SK-N-SH treated with all-trans-retinoic acid at 6 μM for 48 hours (cell line): ENCODE measurements at regions not wholly inside any gene's neighbourhood (a gene's known extent, or its start where the extent isn't known, plus 50 kb on each side); places are given as distances from the start of the nearest gene placed in this dataset.

Experiments used
- ATAC-seq: fragments of 200-7000 bp; cut with Tn5 transposase; 3 replicates; pipeline ENCODE4 v1.9.1; 2020; ENCODE audit warnings: mild to moderate bottlenecking, moderate library complexity
- ARNTL ChIP-seq: fragments of 450-650 bp; formaldehyde crosslinking; IDR thresholded peaks from 2 replicates; pipeline ENCODE4 v1.5.0; 2020; ENCODE audit warnings: low read depth, mild to moderate bottlenecking, moderate library complexity, borderline replicate concordance
- BACH2 ChIP-seq: fragments of 250-450 bp; sonication (Bioruptor Pico); IDR thresholded peaks from 2 replicates; pipeline ENCODE4 v1.9.0; 2021; ENCODE audit warnings: mild to moderate bottlenecking, borderline replicate concordance
- CSDC2 ChIP-seq: fragments of 250-450 bp; sonication (Bioruptor Pico); IDR thresholded peaks from 2 replicates; pipeline ENCODE4 v1.5.0; 2020; ENCODE audit warnings: mild to moderate bottlenecking, moderate library complexity
- ESRRG ChIP-seq: fragments of 250-450 bp; sonication (Bioruptor Pico); IDR thresholded peaks from 2 replicates; pipeline ENCODE4 v1.6.1; 2021; ENCODE audit warnings: mild to moderate bottlenecking
- GLIS3 ChIP-seq: fragments of 250-450 bp; sonication (Bioruptor Pico); IDR thresholded peaks from 2 replicates; pipeline ENCODE4 v1.5.0; 2020; ENCODE audit warnings: mild to moderate bottlenecking, moderate library complexity
- ISL1 ChIP-seq: fragments of 250-450 bp; sonication (Bioruptor Pico); IDR thresholded peaks from 2 replicates; pipeline ENCODE4 v2.1.2; 2022; ENCODE audit warnings: mild to moderate bottlenecking, moderate library complexity
- OSR1 ChIP-seq: fragments of 250-450 bp; sonication (Bioruptor Pico); IDR thresholded peaks from 2 replicates; pipeline ENCODE4 v1.8.0; 2022; ENCODE audit warnings: moderate library complexity, mild to moderate bottlenecking, inconsistent platforms
- PPARA ChIP-seq: fragments of 250-450 bp; sonication (Bioruptor Pico); IDR thresholded peaks from 2 replicates; pipeline ENCODE4 v1.5.0; 2020; ENCODE audit warnings: mild to moderate bottlenecking, borderline replicate concordance
- RARB ChIP-seq: fragments of 250-450 bp; sonication (Bioruptor Pico); IDR thresholded peaks from 2 replicates; pipeline ENCODE4 v1.8.0; 2021; ENCODE audit warnings: mild to moderate bottlenecking, moderate library complexity
- TCF4 ChIP-seq: fragments of 250-450 bp; sonication (Bioruptor Pico); IDR thresholded peaks from 2 replicates; pipeline ENCODE4 v1.8.0; 2021; ENCODE audit warnings: mild to moderate bottlenecking, moderate library complexity, borderline replicate concordance
- ZC3H10 ChIP-seq: fragments of 250-450 bp; sonication (Bioruptor Pico); IDR thresholded peaks from 2 replicates; pipeline ENCODE4 v1.5.1; 2021; ENCODE audit warnings: mild to moderate bottlenecking, moderate library complexity
- ZFP3 ChIP-seq: fragments of 250-450 bp; sonication (Bioruptor Pico); IDR thresholded peaks from 2 replicates; pipeline ENCODE4 v1.5.0; 2020; ENCODE audit warnings: mild to moderate bottlenecking, moderate library complexity
- ZFP30 ChIP-seq: fragments of 450-650 bp; formaldehyde crosslinking; IDR thresholded peaks from 2 replicates; pipeline ENCODE4 v1.5.0; 2022; ENCODE audit warnings: mild to moderate bottlenecking, moderate library complexity
- ZNF565 ChIP-seq: fragments of 450-650 bp; formaldehyde crosslinking; conservative IDR thresholded peaks from 2 replicates; pipeline ENCODE4 v1.5.0; 2020; ENCODE audit warnings: low read depth, mild to moderate bottlenecking, moderate library complexity
- ZNF70 ChIP-seq: fragments of 450-650 bp; formaldehyde crosslinking; IDR thresholded peaks from 2 replicates; pipeline ENCODE4 v1.5.0; 2020; ENCODE audit warnings: mild to moderate bottlenecking, moderate library complexity
- ZNF8 ChIP-seq: fragments of 450-650 bp; formaldehyde crosslinking; IDR thresholded peaks from 2 replicates; pipeline ENCODE4 v1.5.0; 2020; ENCODE audit warnings: mild to moderate bottlenecking, moderate library complexity
- TF ChIP-seq, protein P1 (sequence below): fragments of 250-450 bp; sonication (Bioruptor Pico); IDR thresholded peaks from 2 replicates; pipeline ENCODE4 v1.8.0; 2021; ENCODE audit warnings: low read depth, mild to moderate bottlenecking, moderate library complexity, borderline replicate concordance
- TF ChIP-seq, protein P2 (sequence below): fragments of 250-450 bp; sonication (Bioruptor Pico); IDR thresholded peaks from 2 replicates; pipeline ENCODE4 v1.5.1; 2021; ENCODE audit warnings: mild to moderate bottlenecking, moderate library complexity
- TF ChIP-seq, protein P3 (sequence below): fragments of 250-450 bp; sonication (Bioruptor Pico); IDR thresholded peaks from 2 replicates; pipeline ENCODE4 v1.8.0; 2020; ENCODE audit warnings: mild to moderate bottlenecking, moderate library complexity, borderline replicate concordance
- TF ChIP-seq, protein P4 (sequence below): fragments of 250-450 bp; sonication (Bioruptor Pico); IDR thresholded peaks from 2 replicates; pipeline ENCODE4 v1.5.1; 2020; ENCODE audit warnings: low read depth, mild to moderate bottlenecking, moderate library complexity

DNA sequence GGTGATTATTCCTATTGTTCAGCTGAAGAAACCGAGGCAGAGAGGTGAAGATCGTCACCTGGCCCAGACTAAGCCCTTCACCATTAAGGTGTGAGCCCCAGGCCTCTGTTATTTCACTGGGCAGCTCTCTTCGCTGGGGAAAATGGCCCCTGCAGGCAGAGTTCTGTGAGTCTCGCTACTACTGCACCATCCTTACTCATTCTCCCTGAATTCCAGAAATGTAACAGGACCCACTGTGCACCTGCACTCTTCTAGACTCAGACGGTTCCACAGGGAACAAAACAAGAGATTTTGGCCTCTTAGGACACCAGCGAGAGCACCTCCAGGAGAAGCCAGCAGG is 147.7 kb upstream of the GLI2 start:
- TF ChIP-seq OSR1 (no peak), ESRRG (CRISPR knock-in tag) (no peak), CSDC2 (CRISPR knock-in tag) (no peak), ZNF565 (CRISPR knock-in tag) (no peak), ARNTL (CRISPR knock-in tag) (no peak), ZNF70 (CRISPR knock-in tag) (no peak), BACH2 (CRISPR knock-in tag) (no peak), ISL1 (CRISPR knock-in tag) (no peak), PPARA (CRISPR knock-in tag) (no peak), TCF4 (no peak), ZC3H10 (CRISPR knock-in tag) (no peak), RARB (CRISPR knock-in tag) (no peak)
- TF ChIP-seq, protein P1, sequence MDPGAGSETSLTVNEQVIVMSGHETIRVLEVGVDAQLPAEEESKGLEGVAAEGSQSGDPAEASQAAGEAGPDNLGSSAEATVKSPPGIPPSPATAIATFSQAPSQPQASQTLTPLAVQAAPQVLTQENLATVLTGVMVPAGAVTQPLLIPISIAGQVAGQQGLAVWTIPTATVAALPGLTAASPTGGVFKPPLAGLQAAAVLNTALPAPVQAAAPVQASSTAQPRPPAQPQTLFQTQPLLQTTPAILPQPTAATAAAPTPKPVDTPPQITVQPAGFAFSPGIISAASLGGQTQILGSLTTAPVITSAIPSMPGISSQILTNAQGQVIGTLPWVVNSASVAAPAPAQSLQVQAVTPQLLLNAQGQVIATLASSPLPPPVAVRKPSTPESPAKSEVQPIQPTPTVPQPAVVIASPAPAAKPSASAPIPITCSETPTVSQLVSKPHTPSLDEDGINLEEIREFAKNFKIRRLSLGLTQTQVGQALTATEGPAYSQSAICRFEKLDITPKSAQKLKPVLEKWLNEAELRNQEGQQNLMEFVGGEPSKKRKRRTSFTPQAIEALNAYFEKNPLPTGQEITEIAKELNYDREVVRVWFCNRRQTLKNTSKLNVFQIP (CRISPR knock-in tag), result no peak
- TF ChIP-seq, protein P2, sequence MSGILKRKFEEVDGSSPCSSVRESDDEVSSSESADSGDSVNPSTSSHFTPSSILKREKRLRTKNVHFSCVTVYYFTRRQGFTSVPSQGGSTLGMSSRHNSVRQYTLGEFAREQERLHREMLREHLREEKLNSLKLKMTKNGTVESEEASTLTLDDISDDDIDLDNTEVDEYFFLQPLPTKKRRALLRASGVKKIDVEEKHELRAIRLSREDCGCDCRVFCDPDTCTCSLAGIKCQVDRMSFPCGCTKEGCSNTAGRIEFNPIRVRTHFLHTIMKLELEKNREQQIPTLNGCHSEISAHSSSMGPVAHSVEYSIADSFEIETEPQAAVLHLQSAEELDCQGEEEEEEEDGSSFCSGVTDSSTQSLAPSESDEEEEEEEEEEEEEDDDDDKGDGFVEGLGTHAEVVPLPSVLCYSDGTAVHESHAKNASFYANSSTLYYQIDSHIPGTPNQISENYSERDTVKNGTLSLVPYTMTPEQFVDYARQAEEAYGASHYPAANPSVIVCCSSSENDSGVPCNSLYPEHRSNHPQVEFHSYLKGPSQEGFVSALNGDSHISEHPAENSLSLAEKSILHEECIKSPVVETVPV (CRISPR knock-in tag), result no peak
- no peak for ATAC-seq

DNA sequence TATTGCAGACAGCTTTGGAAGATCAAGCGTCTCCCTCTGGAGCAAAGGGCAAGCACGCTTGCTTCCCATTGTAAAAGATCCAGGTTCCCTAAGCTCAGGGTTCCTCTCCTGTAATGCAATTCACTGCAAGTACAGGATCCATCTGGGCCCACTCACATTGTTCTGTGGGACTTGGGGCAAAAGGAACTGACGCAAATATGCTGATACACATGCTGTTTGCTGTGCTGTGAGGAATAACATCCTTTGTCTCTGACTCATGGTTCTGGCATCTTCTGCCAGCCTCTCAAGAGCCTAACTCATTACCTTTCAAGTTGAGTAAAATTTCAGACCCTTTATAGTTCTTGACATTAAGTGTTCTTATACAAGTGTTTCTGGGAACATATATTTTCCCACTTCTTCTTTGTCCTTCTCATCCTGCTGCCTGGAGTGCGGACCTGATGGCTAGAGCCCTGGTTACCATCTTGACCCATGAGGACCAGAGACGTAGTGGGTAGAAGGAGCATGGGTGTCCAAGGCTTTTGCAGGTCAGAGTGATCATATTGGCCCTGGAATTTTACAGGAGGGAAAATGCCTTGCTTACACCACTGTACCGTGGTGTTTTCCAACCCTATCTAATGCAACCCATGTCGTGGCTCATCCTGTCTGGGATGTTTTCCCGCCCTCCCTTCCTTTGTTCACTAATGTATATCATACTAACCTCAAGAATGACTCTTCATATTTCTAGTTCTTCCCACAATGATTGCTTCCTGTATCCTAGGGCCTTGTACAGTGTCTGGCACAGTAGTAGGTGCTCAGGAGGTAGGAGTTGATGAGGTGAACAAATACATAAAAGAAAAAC is 145.7 kb upstream of the GLI2 start:
- ATAC-seq, result peak; percentile 92
- TF ChIP-seq ISL1 (CRISPR knock-in tag), result peak; percentile 41
- no peak for TF ChIP-seq ZNF565 (CRISPR knock-in tag)
- no peak for TF ChIP-seq CSDC2 (CRISPR knock-in tag)

DNA sequence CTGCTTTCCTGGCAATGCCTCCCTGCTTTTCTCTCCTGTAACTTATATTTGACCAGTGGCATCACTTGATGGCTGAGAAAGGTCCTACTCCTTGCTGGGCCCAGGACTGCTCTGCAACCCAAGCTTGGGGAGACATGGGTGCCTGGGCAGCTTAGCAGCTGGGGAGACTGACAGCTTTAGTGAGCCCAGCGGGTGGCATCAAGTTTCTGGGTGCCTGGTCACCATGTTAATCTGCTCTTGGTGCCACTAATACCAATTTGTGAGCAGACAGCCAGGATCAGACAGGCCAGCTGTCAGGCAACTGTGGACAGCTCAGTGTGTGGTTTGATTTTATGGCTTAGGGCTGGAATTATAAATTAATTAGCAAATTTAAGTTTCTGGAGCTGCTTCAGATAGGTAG is 144.8 kb upstream of the GLI2 start:
- TF ChIP-seq OSR1, result no peak
- TF ChIP-seq ARNTL (CRISPR knock-in tag), result no peak
- no peak for TF ChIP-seq BACH2 (CRISPR knock-in tag)
- TF ChIP-seq ZFP3 (CRISPR knock-in tag), result no peak
- no peak for TF ChIP-seq ZFP30 (CRISPR knock-in tag)
- TF ChIP-seq RARB (CRISPR knock-in tag), result no peak
- no peak for TF ChIP-seq ZNF565 (CRISPR knock-in tag)
- no peak for TF ChIP-seq ZNF8 (CRISPR knock-in tag)
- TF ChIP-seq GLIS3 (CRISPR knock-in tag), result no peak
- no peak for TF ChIP-seq ZC3H10 (CRISPR knock-in tag)
- TF ChIP-seq, protein P1 (CRISPR knock-in tag), result no peak
- no peak for TF ChIP-seq ISL1 (CRISPR knock-in tag)
- TF ChIP-seq TCF4, result no peak
- no peak for TF ChIP-seq ZNF70 (CRISPR knock-in tag)
- TF ChIP-seq CSDC2 (CRISPR knock-in tag), result no peak
- TF ChIP-seq, protein P2 (CRISPR knock-in tag), result no peak
- TF ChIP-seq ESRRG (CRISPR knock-in tag), result no peak
- no peak for ATAC-seq

DNA sequence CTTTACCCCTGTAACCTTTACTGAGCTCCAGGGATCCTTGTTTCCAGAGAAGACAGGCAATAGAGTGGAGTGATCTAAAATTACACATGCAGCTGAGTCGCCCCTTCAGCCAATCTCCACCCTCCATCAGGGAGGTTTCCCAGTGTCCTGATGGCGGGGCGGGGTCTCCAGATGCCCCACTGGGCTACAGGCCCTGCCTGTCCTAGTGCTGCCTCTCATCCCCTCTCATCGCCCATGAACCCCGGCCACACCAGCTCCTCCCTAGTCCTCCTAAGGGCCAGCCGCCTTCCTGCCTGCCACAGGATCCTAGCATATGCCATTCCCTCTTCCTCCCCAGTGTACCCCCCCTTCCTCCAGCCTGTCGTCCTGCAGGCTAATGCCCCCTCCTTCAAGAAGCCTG is 144.1 kb upstream of the GLI2 start:
- TF ChIP-seq, protein P3, sequence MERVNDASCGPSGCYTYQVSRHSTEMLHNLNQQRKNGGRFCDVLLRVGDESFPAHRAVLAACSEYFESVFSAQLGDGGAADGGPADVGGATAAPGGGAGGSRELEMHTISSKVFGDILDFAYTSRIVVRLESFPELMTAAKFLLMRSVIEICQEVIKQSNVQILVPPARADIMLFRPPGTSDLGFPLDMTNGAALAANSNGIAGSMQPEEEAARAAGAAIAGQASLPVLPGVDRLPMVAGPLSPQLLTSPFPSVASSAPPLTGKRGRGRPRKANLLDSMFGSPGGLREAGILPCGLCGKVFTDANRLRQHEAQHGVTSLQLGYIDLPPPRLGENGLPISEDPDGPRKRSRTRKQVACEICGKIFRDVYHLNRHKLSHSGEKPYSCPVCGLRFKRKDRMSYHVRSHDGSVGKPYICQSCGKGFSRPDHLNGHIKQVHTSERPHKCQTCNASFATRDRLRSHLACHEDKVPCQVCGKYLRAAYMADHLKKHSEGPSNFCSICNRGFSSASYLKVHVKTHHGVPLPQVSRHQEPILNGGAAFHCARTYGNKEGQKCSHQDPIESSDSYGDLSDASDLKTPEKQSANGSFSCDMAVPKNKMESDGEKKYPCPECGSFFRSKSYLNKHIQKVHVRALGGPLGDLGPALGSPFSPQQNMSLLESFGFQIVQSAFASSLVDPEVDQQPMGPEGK (CRISPR knock-in tag), result no peak
- TF ChIP-seq CSDC2 (CRISPR knock-in tag) (no peak), ESRRG (CRISPR knock-in tag) (no peak), ZNF8 (CRISPR knock-in tag) (no peak)
- TF ChIP-seq, protein P4, sequence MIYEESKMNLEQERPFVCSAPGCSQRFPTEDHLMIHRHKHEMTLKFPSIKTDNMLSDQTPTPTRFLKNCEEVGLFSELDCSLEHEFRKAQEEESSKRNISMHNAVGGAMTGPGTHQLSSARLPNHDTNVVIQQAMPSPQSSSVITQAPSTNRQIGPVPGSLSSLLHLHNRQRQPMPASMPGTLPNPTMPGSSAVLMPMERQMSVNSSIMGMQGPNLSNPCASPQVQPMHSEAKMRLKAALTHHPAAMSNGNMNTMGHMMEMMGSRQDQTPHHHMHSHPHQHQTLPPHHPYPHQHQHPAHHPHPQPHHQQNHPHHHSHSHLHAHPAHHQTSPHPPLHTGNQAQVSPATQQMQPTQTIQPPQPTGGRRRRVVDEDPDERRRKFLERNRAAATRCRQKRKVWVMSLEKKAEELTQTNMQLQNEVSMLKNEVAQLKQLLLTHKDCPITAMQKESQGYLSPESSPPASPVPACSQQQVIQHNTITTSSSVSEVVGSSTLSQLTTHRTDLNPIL, result no peak
- TF ChIP-seq, protein P2 (CRISPR knock-in tag), result no peak
- TF ChIP-seq, all 23 proteins: peak for 0
- no peak for ATAC-seq
